ENCODE measurements at regions not wholly inside any gene's neighbourhood (a gene's known extent, or its start where the extent isn't known, plus 50 kb on each side); places are given as distances from the start of the nearest gene placed in this dataset.
"Not testable (repeated sequence)": the region's sequence is repeated elsewhere in the genome, so short reads cannot be mapped to it uniquely, and the experiment has no call there.

- no peak overlapping the region for H3K27ac ChIP-seq (ENCODE audit: low read depth in 1 of 2, low read length in 1 of 2)
- 86% methylated on average over 19 of the region's 19 CpGs for WGBS
- peaks cover 0 to 20% of the 10 kb centered on the region in 2 donors for H3K27me3 ChIP-seq (ENCODE audit: control insufficient read depth in 2 of 2, insufficient read depth in 1 of 2, low read length in 1 of 2)
- no peaks in the 10 kb centered on the region for H3K36me3 ChIP-seq (ENCODE audit: control insufficient read depth in 2 of 2, insufficient read depth in 2 of 2, low read length in 1 of 2)
- H3K4me3 ChIP-seq (ENCODE audit: low read length in 2 of 2), result no peak overlapping the region
- no peaks in the 10 kb centered on the region for H3K4me1 ChIP-seq (ENCODE audit: control insufficient read depth in 2 of 2, insufficient read depth in 2 of 2, low read length in 2 of 2)
- DNase-seq (ENCODE audit: low read depth in 6 of 9, low spot score in 9 of 9), result no peak
- no peaks in the 10 kb centered on the region for H3K9me3 ChIP-seq (ENCODE audit: control insufficient read depth in 2 of 2, insufficient read depth in 1 of 2, low read length in 1 of 2)
Measured at GRCh38 chr2:120511947-120512710, 166.2 kb downstream of the INHBB start.

- no peaks in the 10 kb centered on the region for H3K4me1 ChIP-seq (ENCODE audit: control insufficient read depth in 2 of 2, insufficient read depth in 2 of 2, low read length in 2 of 2)
- H3K9me3 ChIP-seq (ENCODE audit: control insufficient read depth in 2 of 2, insufficient read depth in 1 of 2, low read length in 1 of 2), result no peaks in the 10 kb centered on the region
- H3K27me3 ChIP-seq (ENCODE audit: control insufficient read depth in 2 of 2, insufficient read depth in 1 of 2, low read length in 1 of 2), result peaks cover 0 to 21% of the 10 kb centered on the region in 2 donors
- 97% methylated on average over 10 of the region's 10 CpGs for WGBS
- no peaks in the 10 kb centered on the region for H3K36me3 ChIP-seq (ENCODE audit: control insufficient read depth in 2 of 2, insufficient read depth in 2 of 2, low read length in 1 of 2)
- H3K27ac ChIP-seq (ENCODE audit: low read depth in 1 of 2, low read length in 1 of 2), result no peak overlapping the region
- no peak overlapping the region for H3K4me3 ChIP-seq (ENCODE audit: low read length in 2 of 2)
- no peak for DNase-seq (ENCODE audit: low read depth in 6 of 9, low spot score in 9 of 9)
Measured at GRCh38 chr2:120513776-120514357, 167.9 kb downstream of the INHBB start.

- H3K4me1 ChIP-seq (ENCODE audit: control insufficient read depth in 2 of 2, insufficient read depth in 2 of 2, low read length in 2 of 2), result no peaks in the 10 kb centered on the region
- no peak for DNase-seq (ENCODE audit: low read depth in 6 of 9, low spot score in 9 of 9)
- no peak overlapping the region for H3K4me3 ChIP-seq (ENCODE audit: low read length in 2 of 2)
- H3K27ac ChIP-seq (ENCODE audit: low read depth in 1 of 2, low read length in 1 of 2), result no peak overlapping the region
- H3K9me3 ChIP-seq (ENCODE audit: control insufficient read depth in 2 of 2, insufficient read depth in 1 of 2, low read length in 1 of 2), result no peaks in the 10 kb centered on the region
- H3K36me3 ChIP-seq (ENCODE audit: control insufficient read depth in 2 of 2, insufficient read depth in 2 of 2, low read length in 1 of 2), result no peaks in the 10 kb centered on the region
- WGBS, result 96% methylated on average over 8 of the region's 8 CpGs
- H3K27me3 ChIP-seq (ENCODE audit: control insufficient read depth in 2 of 2, insufficient read depth in 1 of 2, low read length in 1 of 2), result peaks cover 0 to 22% of the 10 kb centered on the region in 2 donors
Measured at GRCh38 chr2:120514521-120514920, 168.6 kb downstream of the INHBB start.

- H3K4me1 ChIP-seq (ENCODE audit: control insufficient read depth in 2 of 2, insufficient read depth in 2 of 2, low read length in 2 of 2), result not testable (repeated sequence)
- peaks cover 0 to 22% of the 10 kb centered on the region in 2 donors for H3K27me3 ChIP-seq (ENCODE audit: control insufficient read depth in 2 of 2, insufficient read depth in 1 of 2, low read length in 1 of 2)
Measured at GRCh38 chr2:120515066-120515758, 169.3 kb downstream of the INHBB start.

GRCh38 chr2:120515759-120516678, 170.1 kb downstream of the INHBB start:
- WGBS, result 84% methylated on average over 5 of the region's 5 CpGs
- Histone ChIP-seq H3K27me3 (ENCODE audit: control insufficient read depth in 2 of 2, insufficient read depth in 1 of 2, low read length in 1 of 2) (peaks cover 0 to 18% of the 10 kb centered on the region in 2 donors), H3K4me1 (ENCODE audit: control insufficient read depth in 2 of 2, insufficient read depth in 2 of 2, low read length in 2 of 2) (no peaks in the 10 kb centered on the region), H3K9me3 (ENCODE audit: control insufficient read depth in 2 of 2, insufficient read depth in 1 of 2, low read length in 1 of 2) (no peaks in the 10 kb centered on the region), H3K27ac (ENCODE audit: low read depth in 1 of 2, low read length in 1 of 2) (no peak overlapping the region), H3K4me3 (ENCODE audit: low read length in 2 of 2) (no peak overlapping the region), H3K36me3 (ENCODE audit: control insufficient read depth in 2 of 2, insufficient read depth in 2 of 2, low read length in 1 of 2) (no peaks in the 10 kb centered on the region)
- no peak for DNase-seq (ENCODE audit: low read depth in 6 of 9, low spot score in 9 of 9)

More at GRCh38 chr2:120515066-120515758, 169.3 kb downstream of the INHBB start:
- H3K27ac ChIP-seq (ENCODE audit: low read depth in 1 of 2, low read length in 1 of 2); H3K4me3 ChIP-seq (ENCODE audit: low read length in 2 of 2); DNase-seq (ENCODE audit: low read depth in 6 of 9, low spot score in 9 of 9); H3K36me3 ChIP-seq (ENCODE audit: control insufficient read depth in 2 of 2, insufficient read depth in 2 of 2, low read length in 1 of 2); H3K9me3 ChIP-seq (ENCODE audit: control insufficient read depth in 2 of 2, insufficient read depth in 1 of 2, low read length in 1 of 2): not testable (repeated sequence)
- WGBS, result 97% methylated on average over 1 of the region's 1 CpG

- no peaks in the 10 kb centered on the region for H3K9me3 ChIP-seq (ENCODE audit: control insufficient read depth in 2 of 2, insufficient read depth in 1 of 2, low read length in 1 of 2)
- H3K27ac ChIP-seq (ENCODE audit: low read depth in 1 of 2, low read length in 1 of 2), result no peak overlapping the region
- no peaks in the 10 kb centered on the region for H3K36me3 ChIP-seq (ENCODE audit: control insufficient read depth in 2 of 2, insufficient read depth in 2 of 2, low read length in 1 of 2)
- WGBS, result 89% methylated on average over 6 of the region's 6 CpGs
- H3K4me3 ChIP-seq (ENCODE audit: low read length in 2 of 2), result no peak overlapping the region
- peaks cover 0 to 20% of the 10 kb centered on the region in 2 donors for H3K27me3 ChIP-seq (ENCODE audit: control insufficient read depth in 2 of 2, insufficient read depth in 1 of 2, low read length in 1 of 2)
- no peaks in the 10 kb centered on the region for H3K4me1 ChIP-seq (ENCODE audit: control insufficient read depth in 2 of 2, insufficient read depth in 2 of 2, low read length in 2 of 2)
- DNase-seq (ENCODE audit: low read depth in 6 of 9, low spot score in 9 of 9), result no peak
Measured at GRCh38 chr2:120516679-120517314, 170.9 kb downstream of the INHBB start.

GRCh38 chr2:120517751-120518469, 172.0 kb downstream of the INHBB start:
- no peak for DNase-seq (ENCODE audit: low read depth in 6 of 9, low spot score in 9 of 9)
- H3K4me1 ChIP-seq (ENCODE audit: control insufficient read depth in 2 of 2, insufficient read depth in 2 of 2, low read length in 2 of 2), result no peaks in the 10 kb centered on the region
- H3K36me3 ChIP-seq (ENCODE audit: control insufficient read depth in 2 of 2, insufficient read depth in 2 of 2, low read length in 1 of 2), result no peaks in the 10 kb centered on the region
- H3K4me3 ChIP-seq (ENCODE audit: low read length in 2 of 2), result no peak overlapping the region
- H3K27ac ChIP-seq (ENCODE audit: low read depth in 1 of 2, low read length in 1 of 2), result no peak overlapping the region
- H3K27me3 ChIP-seq (ENCODE audit: control insufficient read depth in 2 of 2, insufficient read depth in 1 of 2, low read length in 1 of 2), result peaks cover 0 to 24% of the 10 kb centered on the region in 2 donors
- no peaks in the 10 kb centered on the region for H3K9me3 ChIP-seq (ENCODE audit: control insufficient read depth in 2 of 2, insufficient read depth in 1 of 2, low read length in 1 of 2)
- WGBS, result 92% methylated on average over 7 of the region's 7 CpGs

GRCh38 chr2:120518819-120519218, 172.9 kb downstream of the INHBB start:
- H3K4me3 ChIP-seq (ENCODE audit: low read length in 2 of 2), result no peak overlapping the region
- no peaks in the 10 kb centered on the region for H3K4me1 ChIP-seq (ENCODE audit: control insufficient read depth in 2 of 2, insufficient read depth in 2 of 2, low read length in 2 of 2)
- H3K36me3 ChIP-seq (ENCODE audit: control insufficient read depth in 2 of 2, insufficient read depth in 2 of 2, low read length in 1 of 2), result no peaks in the 10 kb centered on the region
- H3K27ac ChIP-seq (ENCODE audit: low read depth in 1 of 2, low read length in 1 of 2), result no peak overlapping the region
- DNase-seq (ENCODE audit: low read depth in 6 of 9, low spot score in 9 of 9), result no peak
- WGBS, result 95% methylated on average over 5 of the region's 5 CpGs
- H3K9me3 ChIP-seq (ENCODE audit: control insufficient read depth in 2 of 2, insufficient read depth in 1 of 2, low read length in 1 of 2), result no peaks in the 10 kb centered on the region
- H3K27me3 ChIP-seq (ENCODE audit: control insufficient read depth in 2 of 2, insufficient read depth in 1 of 2, low read length in 1 of 2), result peaks cover 0 to 28% of the 10 kb centered on the region in 2 donors
